ELF-1 (cell line): ENCODE measurements at regions not wholly inside any gene's neighbourhood (a gene's known extent, or its start where the extent isn't known, plus 50 kb on each side); places are given as distances from the start of the nearest gene placed in this dataset.
"Not testable (repeated sequence)": the region's sequence is repeated elsewhere in the genome, so short reads cannot be mapped to it uniquely, and the experiment has no call there.

Experiments used
- DNase-seq: peaks from one replicate; pipeline ENCODE4 v3.0.0-alpha.2; 2016; ENCODE audit warnings: low read depth, low spot score

- DNase-seq = no peak
These were observed 101.8 kb downstream of the RPLP1 start for GRCh38 chr15:69554279-69554961.

- DNase-seq = no peak
These were observed 102.5 kb downstream of the RPLP1 start for GRCh38 chr15:69555080-69555479.

- DNase-seq = no peak
These were observed 103.7 kb downstream of the RPLP1 start for GRCh38 chr15:69556344-69556743.

DNA sequence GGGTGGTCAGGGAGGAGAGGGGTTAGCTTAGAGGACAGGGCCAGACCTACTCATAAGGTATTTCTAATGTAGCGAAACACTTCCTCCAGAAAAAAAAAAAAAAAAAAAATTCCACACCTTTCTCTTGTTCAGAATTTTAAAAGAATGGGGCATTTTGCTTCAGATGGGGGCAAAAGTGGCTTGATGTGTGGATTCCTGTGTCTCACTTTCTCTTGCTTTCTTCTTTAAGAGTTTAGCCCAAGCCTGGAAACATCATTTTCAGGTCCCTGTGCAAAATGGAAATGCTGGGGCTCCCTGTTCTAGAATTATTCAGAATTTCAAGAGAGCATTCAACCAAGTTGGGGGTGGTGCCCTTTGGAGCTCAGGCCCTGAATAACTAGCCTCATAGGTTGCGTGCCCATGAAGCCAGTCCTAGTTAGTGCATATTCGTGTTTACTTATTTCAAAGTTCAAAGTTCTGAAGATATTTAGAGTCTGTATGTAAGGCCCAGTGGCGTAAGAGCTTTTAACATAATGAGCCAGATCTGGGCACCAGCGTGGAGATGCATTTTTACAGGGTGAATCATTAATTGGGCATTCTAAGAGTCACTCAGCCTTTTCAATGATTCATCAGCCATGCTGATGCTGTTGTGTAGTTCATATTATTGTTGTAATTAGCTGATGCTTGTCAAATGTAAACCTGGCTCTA is 104.5 kb downstream of the RPLP1 start:
- DNase-seq = peak; percentile 19

DNA sequence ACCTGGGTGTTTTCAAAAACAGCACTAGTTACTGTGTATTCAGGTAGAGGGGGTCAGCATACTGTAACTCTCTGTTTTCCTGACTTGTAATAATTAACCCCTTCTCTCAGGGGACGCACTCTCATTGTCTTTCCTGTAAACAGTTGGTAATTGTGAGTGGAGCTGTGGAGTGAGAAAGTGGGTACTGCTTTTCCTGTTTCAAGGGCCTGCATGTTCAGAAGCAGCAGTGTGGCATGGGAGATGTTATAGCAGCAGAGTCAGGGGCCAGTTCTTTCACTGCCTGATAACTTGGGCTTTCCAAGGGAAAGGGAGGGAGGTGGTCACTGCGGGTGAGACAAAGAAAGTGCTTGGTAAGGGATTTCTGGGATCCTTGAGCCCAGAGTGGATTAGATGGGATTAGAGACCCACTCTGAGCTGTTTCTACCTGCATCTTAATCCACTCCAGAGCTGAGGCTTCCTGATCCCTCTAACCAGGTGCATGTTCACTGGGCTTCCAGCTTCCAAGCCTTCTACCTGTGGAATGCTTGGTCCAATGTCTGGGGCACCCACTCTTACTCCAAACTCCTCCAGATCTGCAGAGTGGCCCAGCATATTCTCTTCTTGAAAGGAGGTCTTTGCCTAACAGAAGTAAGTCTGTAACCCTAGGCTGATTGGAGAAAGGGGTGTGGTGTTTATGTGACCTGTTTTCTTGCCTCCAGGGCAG is 105.2 kb downstream of the RPLP1 start:
- DNase-seq = peak; percentile 21

DNA sequence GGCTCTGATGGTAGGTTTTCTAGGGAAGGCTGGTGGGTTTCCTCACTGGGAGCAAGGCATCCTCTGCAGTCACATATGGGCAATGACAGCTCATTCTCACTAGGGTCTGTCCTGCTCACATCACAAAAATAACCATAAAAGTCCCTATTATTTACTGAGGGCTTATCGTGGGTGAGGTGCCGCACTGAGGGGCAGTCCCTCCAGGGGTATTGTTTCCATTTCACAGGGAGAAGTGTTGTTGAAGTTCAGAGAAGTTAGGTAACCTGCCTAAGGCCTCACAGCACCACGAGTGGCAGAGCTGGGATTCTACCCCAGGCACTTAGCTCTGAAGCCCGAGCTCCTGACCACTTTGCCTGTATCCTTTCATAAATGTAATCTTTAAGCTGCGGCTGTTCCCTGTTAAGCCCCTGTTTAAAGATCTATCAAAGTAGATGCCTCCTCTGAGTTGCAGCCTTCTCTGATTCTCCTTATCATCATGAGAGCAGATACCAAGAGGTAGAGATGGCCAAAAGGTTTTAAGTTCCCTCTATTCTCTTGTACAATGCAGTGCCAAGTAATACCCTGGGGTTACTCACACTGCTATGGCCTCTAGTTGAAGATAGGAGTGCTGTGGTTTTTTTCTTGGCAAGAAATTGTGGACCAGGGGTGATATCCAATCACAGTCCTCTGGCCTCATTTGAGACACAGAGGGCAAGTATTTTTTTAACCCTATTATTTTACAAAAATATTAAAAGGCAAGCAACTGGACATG is 107.0 kb downstream of the RPLP1 start:
- DNase-seq = no peak

DNA sequence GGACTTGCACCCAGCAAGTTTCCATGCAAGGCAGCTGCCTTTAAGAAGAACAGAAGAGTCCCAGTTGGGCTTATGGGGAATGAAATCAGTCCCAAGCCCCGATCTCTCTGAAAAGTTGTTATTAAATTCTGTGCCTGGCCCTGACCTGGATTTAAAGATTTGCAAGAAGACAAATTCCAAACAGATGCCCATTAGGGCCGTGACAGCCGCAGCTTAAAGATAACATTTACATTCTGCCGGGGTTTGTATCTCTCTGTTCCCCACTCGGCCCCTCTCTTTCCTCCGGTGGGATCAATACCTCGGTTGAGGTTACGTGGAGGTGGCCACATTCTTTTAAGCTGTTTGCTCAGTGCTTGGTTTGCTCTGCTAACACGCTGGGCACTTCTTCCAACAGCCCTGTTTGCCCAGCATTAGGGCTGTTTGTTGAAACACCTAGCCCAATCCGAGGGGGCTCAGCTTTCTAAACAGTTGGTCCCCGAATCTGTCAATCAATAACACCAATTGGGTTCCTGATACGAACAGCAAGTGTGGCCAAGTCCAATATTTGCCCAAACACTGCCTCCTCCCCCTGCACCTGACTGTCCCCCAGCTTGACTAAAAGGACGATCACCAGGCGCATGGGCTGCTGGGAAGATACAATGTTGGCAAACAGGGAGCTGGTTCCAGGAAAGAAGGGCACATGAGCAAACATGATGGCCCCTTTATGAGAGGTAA is 108.6 kb downstream of the RPLP1 start:
- DNase-seq = no peak

DNA sequence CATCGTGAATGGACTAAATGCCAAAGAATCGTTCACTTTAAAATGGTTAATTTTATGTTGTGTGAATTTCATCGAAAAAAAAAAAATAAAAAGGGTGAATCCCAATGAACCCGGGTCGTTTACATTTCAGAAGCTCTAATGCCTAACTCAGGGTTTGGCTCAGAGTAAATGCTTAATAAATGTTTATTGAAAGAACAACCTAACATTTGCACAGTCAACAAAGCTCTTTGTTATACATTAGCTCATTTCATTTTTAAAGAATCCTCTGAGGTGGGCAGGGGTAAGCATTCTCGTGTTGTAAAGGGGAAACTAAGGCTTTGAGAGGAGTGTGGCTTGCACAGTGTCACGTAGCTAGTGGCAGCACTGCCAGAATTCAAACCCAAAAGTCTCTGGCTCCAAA is 109.5 kb downstream of the RPLP1 start:
- no peak for DNase-seq

- no peak for DNase-seq
These were observed 109.9 kb downstream of the RPLP1 start for GRCh38 chr15:69562564-69562963.

GRCh38 chr15:69565066-69565655 is 112.5 kb downstream of the RPLP1 start:
- DNase-seq = no peak

DNA sequence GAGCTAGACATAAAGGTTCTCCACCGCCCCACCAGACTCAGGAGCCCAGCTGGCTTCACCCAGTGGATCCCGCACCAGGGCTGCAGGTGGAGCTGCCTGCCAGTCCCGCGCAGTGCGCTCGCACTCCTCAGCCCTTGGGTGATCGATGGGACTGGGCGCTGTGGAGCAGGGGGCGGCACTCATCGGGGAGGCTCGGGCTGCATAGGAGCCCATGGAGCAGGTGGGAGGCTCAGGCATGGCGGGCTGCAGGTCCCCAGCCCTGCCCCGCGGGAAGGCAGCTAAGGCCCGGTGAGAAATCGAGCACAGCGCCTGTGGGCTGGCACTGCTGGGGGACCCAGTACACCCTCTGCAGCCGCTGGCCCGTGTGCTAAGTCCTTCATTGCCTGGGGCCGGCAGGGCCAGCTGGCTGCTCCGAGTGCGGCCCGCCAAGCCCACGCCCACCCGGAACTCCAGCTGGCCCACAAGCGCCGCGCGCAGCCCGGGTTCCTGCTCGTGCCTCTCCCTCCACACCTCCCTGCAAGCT is 114.7 kb downstream of the RPLP1 start:
- DNase-seq = not testable (repeated sequence)

GRCh38 chr15:69568173-69569009 is 115.8 kb downstream of the RPLP1 start:
- DNase-seq = no peak

GRCh38 chr15:69570454-69570853 is 117.8 kb downstream of the RPLP1 start:
- no peak for DNase-seq

DNA sequence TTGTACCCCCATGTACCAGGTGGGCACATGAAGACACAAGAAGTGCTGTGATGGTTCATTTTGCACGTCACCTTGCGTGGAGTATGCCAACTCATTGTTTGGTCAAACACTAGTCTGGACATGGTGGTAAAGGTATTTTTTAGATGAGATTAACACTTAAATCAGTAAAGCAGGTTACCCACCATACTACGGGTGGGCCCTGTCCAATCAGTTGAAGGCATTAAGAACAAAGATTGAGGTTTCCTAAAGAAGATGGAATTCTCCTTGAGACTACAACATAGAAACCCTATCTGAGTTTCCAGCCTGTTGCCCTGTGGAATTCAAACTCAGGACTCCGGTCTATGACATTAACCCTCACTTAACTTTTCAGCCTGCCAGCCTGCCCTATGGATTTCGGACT is 118.4 kb downstream of the RPLP1 start:
- no peak for DNase-seq

- not testable (repeated sequence) for DNase-seq
These were observed 120.7 kb downstream of the RPLP1 start for GRCh38 chr15:69573278-69573677.

GRCh38 chr15:69573815-69574475 is 121.3 kb downstream of the RPLP1 start:
- DNase-seq = no peak

DNA sequence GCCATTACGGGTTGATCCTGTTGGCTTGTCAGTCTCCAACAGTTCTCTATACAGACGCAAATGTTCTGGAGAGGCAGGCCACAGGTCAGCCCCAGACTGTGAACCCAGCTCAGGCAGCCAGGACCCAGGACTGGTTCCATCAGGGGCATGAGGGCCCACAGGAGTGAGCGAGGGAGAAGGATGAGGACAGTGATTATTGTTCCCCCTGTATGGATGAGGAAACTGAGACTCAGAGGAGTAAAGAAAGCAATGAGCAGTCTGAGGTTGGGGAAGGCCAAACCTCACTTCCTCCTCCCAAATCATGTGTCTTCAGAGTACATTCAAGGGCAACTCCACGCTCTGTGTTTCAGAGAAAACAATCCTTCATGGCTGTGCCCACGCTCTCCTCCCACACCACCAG is 121.9 kb downstream of the RPLP1 start:
- no peak for DNase-seq

DNA sequence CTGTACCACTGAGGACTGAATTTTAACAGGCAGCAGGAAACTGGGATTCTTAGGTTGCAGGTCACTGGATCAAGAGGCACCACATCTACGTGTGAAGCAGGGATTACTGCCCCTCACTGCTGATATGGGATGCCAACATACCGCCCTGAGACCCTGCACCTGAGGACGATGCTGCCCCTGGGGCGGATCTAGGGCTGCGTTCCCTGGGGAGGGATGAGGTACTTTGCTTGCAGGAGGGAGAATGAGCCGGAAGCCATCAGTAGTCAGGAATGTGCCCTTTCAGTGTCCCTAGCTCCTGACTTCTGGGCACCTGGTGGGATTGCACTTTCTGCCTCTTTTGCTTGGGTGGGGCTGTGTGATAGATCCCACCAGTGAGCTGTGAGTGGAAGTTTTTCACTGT is 122.8 kb downstream of the RPLP1 start:
- no peak for DNase-seq

DNA sequence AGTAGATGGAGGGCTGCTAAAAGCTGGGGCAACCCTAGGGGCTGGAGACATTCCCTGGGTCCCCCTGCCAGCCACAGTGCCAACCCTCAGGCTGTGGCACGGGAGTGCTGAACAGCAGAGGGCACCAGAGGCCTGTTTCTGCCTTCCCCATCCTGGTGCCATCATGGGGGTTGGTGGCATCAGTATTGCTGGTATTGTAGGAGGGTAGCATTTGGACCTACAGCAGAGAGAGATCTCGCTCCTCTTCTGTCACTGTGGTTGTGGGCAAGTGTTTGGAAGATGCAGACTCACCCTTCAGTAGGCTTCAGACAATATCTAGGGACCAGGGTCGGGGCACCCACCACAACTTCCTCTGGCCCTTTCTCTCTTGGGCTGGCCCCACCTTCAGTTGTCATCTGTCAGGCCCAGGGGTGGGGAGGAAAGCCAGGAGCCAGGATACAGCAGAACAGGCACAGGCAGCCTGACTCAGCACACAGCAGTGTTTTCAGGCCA is 123.5 kb downstream of the RPLP1 start:
- peak; percentile 17 for DNase-seq
